ENCODE measurements at regions not wholly inside any gene's neighbourhood (a gene's known extent, or its start where the extent isn't known, plus 50 kb on each side); places are given as distances from the start of the nearest gene placed in this dataset.

GRCh38 chr13:70249332-70250064 is 141.2 kb upstream of the KLHL1 start (continued):
- no peak for TF ChIP-seq ZNF572 (CRISPR knock-in tag; IDR thresholded peaks at IDR 0.05)
- no peak for TF ChIP-seq SOX6 (IDR thresholded peaks at IDR 0.05)
- TF ChIP-seq SOX6 (CRISPR knock-in tag; IDR thresholded peaks at IDR 0.05), result peak; percentile 72
- TF ChIP-seq EP300 (IDR thresholded peaks at IDR 0.05; ENCODE audit: low read depth in 2 of 2, low read length in 2 of 2), result 0 out of 4 replicates have a peak, but pooled peaks of 1 of the 2 experiments have one; percentile 37
- peak; percentile 13; the same call in 1 of the 2 replicates for TF ChIP-seq EP300 (CRISPR knock-in tag; IDR thresholded peaks at IDR 0.05; ENCODE audit: borderline replicate concordance)
- no peak for TF ChIP-seq ZNF292 (CRISPR knock-in tag; IDR thresholded peaks at IDR 0.05; ENCODE audit: borderline replicate concordance, low read depth)
- TF ChIP-seq SIX4 (CRISPR knock-in tag; IDR thresholded peaks at IDR 0.05), result no peak
- TF ChIP-seq, protein P1, sequence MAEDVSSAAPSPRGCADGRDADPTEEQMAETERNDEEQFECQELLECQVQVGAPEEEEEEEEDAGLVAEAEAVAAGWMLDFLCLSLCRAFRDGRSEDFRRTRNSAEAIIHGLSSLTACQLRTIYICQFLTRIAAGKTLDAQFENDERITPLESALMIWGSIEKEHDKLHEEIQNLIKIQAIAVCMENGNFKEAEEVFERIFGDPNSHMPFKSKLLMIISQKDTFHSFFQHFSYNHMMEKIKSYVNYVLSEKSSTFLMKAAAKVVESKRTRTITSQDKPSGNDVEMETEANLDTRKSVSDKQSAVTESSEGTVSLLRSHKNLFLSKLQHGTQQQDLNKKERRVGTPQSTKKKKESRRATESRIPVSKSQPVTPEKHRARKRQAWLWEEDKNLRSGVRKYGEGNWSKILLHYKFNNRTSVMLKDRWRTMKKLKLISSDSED (CRISPR knock-in tag; IDR thresholded peaks at IDR 0.05), result no peak
- no peak for TF ChIP-seq ZNF724P (CRISPR knock-in tag; IDR thresholded peaks at IDR 0.05; ENCODE audit: borderline replicate concordance)
- no peak for TF ChIP-seq ZNF337 (CRISPR knock-in tag; IDR thresholded peaks at IDR 0.05; ENCODE audit: borderline replicate concordance, low read depth)
- TF ChIP-seq, protein P2, sequence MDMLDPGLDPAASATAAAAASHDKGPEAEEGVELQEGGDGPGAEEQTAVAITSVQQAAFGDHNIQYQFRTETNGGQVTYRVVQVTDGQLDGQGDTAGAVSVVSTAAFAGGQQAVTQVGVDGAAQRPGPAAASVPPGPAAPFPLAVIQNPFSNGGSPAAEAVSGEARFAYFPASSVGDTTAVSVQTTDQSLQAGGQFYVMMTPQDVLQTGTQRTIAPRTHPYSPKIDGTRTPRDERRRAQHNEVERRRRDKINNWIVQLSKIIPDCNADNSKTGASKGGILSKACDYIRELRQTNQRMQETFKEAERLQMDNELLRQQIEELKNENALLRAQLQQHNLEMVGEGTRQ (IDR thresholded peaks at IDR 0.05; ENCODE audit: low read depth, low read length), result no peak
- TF ChIP-seq, protein P2 (CRISPR knock-in tag; IDR thresholded peaks at IDR 0.05; ENCODE audit: borderline replicate concordance), result no peak
- TF ChIP-seq BHLHE40 (IDR thresholded peaks at IDR 0.05; ENCODE audit: low read length), result 0 out of 2 replicates have a peak, but pooled peaks have one; percentile 28
- TF ChIP-seq HMGXB3 (CRISPR knock-in tag; IDR thresholded peaks at IDR 0.05; ENCODE audit: borderline replicate concordance), result no peak
- TF ChIP-seq ZNF331 (CRISPR knock-in tag; IDR thresholded peaks at IDR 0.05), result 0 out of 2 replicates have a peak, but pooled peaks have one; percentile 16
- TF ChIP-seq ZNF557 (CRISPR knock-in tag; IDR thresholded peaks at IDR 0.05), result no peak
- TF ChIP-seq ZNF224 (CRISPR knock-in tag; IDR thresholded peaks at IDR 0.05), result peak; percentile 87; the same call in 1 of the 2 replicates
- no peak for TF ChIP-seq RBFOX2 (IDR thresholded peaks at IDR 0.05; ENCODE audit: low read depth, low read length)
- no peak for TF ChIP-seq MLX (CRISPR knock-in tag; IDR thresholded peaks at IDR 0.05)
- TF ChIP-seq NPAS2 (CRISPR knock-in tag; IDR thresholded peaks at IDR 0.05; ENCODE audit: borderline replicate concordance), result no peak
- no peak for TF ChIP-seq FLYWCH1 (CRISPR knock-in tag; IDR thresholded peaks at IDR 0.05)
- no peak for TF ChIP-seq ZNF33A (CRISPR knock-in tag; IDR thresholded peaks at IDR 0.05; ENCODE audit: borderline replicate concordance)
- no peak for TF ChIP-seq ASH2L (IDR thresholded peaks at IDR 0.05; ENCODE audit: insufficient read length, low read depth, low read length)
